Activated naive CD4-positive, alpha-beta T cell treated with anti-CD3 and anti-CD28 coated beads, Interleukin-2, amount 50 U/mL, for 72 hours (primary cell): ENCODE measurements at regions not wholly inside any gene's neighbourhood (a gene's known extent, or its start where the extent isn't known, plus 50 kb on each side); places are given as distances from the start of the nearest gene placed in this dataset.
"Not testable (repeated sequence)": the region's sequence is repeated elsewhere in the genome, so short reads cannot be mapped to it uniquely, and the experiment has no call there.

ENCODE experiments used
- ATAC-seq, 2 donors: fragments of 150-1000 bp; cut with Tn5 transposase; 2 replicates each; pipeline ENCODE4 v1.10.0; 2021; ENCODE audit warnings: mild to moderate bottlenecking in 2 of 2, moderate library complexity in 2 of 2
- DNase-seq, 2 donors: peaks; one replicate each; pipeline ENCODE4 v3.0.0; 2021 to 2022; ENCODE audit warnings: low spot score in 2 of 2
- H3K27ac Mint-ChIP-seq, 2 donors: one replicate each; pipeline ENCODE4 v1.8.0; 2022; ENCODE audit warnings: mild to moderate bottlenecking in 2 of 2, mixed read lengths in 2 of 2
- H3K36me3 Mint-ChIP-seq, 2 donors: one replicate each; pipeline ENCODE4 v1.8.0; 2022; ENCODE audit warnings: mixed read lengths in 2 of 2
- H3K9me3 Mint-ChIP-seq, 2 donors: one replicate each; pipeline ENCODE4 v1.8.0; 2022; ENCODE audit warnings: mixed read lengths in 2 of 2

DNA sequence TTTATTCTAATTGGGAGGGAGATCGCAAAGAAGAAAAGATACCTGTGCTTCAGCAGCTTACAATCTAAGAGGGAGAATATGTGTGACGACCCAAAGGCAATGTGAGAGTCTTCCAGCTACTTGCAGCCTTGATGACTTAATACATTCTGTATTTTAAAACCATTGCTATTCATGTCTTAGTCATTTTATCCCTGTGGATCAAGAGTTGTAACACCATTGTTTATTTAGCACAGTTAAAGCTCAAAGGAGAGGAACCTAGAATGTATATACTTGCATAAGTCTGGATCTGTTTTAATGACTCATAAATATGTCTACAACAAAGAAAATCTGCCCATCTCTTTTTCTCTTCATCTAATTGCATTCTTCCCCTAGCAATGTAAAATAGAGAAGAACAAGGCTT lies 117.9 kb upstream of the DLX6 start:
- DNase-seq (no peak), ATAC-seq (no peak)
- Mint-ChIP-seq H3K27ac (no peak overlapping the region), H3K36me3 (no peaks in the 10 kb centered on the region), H3K9me3 (no peaks in the 10 kb centered on the region)

- no peak for DNase-seq
- ATAC-seq: no peak
- Mint-ChIP-seq H3K36me3 (no peaks in the 10 kb centered on the region), H3K27ac (no peak overlapping the region), H3K9me3 (no peaks in the 10 kb centered on the region)
Measured at GRCh38 chr7:96899108-96899507, 106.2 kb upstream of the DLX6 start.

DNA sequence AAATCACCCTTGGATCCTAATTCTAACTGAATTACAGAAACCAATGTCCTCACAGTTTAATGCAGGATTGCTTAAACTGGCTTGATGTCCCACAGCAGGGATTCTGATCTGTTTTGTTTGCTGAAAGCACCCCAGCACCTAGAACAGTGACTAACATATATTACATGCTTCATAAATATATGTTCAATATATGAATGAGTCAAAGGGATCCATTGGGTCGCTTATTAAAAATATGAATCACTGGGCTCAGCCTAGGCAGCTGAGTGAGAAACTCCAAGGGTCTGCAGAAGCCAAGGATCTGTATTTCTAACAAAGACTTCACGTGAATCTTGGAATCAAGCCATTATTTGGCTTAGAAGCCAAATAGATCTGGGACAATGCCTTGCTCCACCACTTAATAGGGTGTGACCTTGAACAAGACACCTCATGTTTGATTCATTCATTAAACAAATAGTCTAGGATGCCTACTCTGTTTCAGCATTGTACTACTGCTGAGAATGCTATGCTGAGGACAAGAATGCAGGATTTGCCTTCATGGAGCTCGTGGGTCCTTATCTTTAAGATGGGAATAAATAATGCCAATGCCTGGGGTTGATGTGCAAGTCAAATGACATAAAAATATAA lies 103.4 kb upstream of the DLX6 start:
- Mint-ChIP-seq H3K9me3 (no peaks in the 10 kb centered on the region), H3K27ac (no peak overlapping the region), H3K36me3 (no peaks in the 10 kb centered on the region)
- no peak for ATAC-seq
- DNase-seq: no peak

- no peak overlapping the region for H3K27ac Mint-ChIP-seq
- H3K9me3 Mint-ChIP-seq: no peaks in the 10 kb centered on the region
- no peak for ATAC-seq
- DNase-seq: no peak
- H3K36me3 Mint-ChIP-seq: no peaks in the 10 kb centered on the region
Measured at GRCh38 chr7:96903906-96904305, 101.4 kb upstream of the DLX6 start.

DNA sequence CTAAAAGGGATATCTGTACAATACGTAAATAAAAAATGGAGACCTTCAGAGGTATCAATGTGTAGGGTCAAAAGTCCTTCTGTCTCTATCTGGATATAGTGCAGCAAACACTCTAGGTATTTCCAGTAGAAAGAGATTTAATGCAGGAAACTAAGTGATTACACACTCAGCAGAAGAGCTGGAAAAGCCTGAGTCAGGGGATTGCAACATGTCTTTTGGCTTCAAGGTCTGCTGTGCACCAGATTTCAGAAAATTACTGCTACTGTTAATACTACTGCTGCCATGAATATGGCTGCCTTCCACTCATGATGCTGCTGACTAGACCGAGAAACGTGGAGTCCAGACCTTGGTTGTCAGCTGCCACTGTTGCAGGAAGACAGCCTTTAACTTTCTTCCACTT lies 94.9 kb upstream of the DLX6 start:
- Mint-ChIP-seq H3K36me3 (no peaks in the 10 kb centered on the region), H3K27ac (no peak overlapping the region), H3K9me3 (no peaks in the 10 kb centered on the region)
- no peak for ATAC-seq
- DNase-seq: no peak

GRCh38 chr7:96915029-96915428 lies 90.3 kb upstream of the DLX6 start:
- Mint-ChIP-seq H3K36me3 (no peaks in the 10 kb centered on the region), H3K27ac (no peak overlapping the region), H3K9me3 (no peaks in the 10 kb centered on the region)
- DNase-seq (no peak), ATAC-seq (no peak)

GRCh38 chr7:96920064-96920463 lies 85.3 kb upstream of the DLX6 start:
- Mint-ChIP-seq H3K27ac (no peak overlapping the region), H3K9me3 (no peaks in the 10 kb centered on the region), H3K36me3 (no peaks in the 10 kb centered on the region)
- ATAC-seq (no peak), DNase-seq (no peak)

- Mint-ChIP-seq H3K9me3 (no peaks in the 10 kb centered on the region), H3K36me3 (no peaks in the 10 kb centered on the region), H3K27ac (no peak overlapping the region)
- no peak for DNase-seq
- ATAC-seq: no peak
Measured at GRCh38 chr7:96920713-96921112, 84.6 kb upstream of the DLX6 start.

- Mint-ChIP-seq H3K36me3 (no peaks in the 10 kb centered on the region), H3K9me3 (no peaks in the 10 kb centered on the region), H3K27ac (no peak overlapping the region)
- DNase-seq (no peak), ATAC-seq (no peak)
Measured at GRCh38 chr7:96921231-96921630, 84.1 kb upstream of the DLX6 start.

DNA sequence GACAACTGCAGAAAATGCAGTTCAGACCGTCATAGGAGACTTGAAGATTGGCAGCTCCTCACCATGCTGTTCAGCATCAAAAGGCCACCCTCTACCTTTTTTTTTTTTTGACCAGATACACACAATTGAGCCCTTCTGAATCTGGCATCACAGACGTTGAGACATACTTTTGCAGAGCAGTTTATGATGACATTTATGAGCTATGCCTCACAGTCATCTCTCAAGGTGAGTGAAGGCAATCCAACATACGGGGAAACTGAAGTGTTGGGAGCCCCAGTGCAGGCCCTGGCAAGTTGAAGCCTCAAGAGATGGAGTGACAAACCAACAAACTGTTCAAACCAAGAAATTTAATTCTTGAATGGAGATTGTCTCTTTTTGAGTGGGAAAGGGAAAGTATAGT lies 83.6 kb upstream of the DLX6 start:
- H3K27ac Mint-ChIP-seq: no peak overlapping the region
- no peak for ATAC-seq

DNA sequence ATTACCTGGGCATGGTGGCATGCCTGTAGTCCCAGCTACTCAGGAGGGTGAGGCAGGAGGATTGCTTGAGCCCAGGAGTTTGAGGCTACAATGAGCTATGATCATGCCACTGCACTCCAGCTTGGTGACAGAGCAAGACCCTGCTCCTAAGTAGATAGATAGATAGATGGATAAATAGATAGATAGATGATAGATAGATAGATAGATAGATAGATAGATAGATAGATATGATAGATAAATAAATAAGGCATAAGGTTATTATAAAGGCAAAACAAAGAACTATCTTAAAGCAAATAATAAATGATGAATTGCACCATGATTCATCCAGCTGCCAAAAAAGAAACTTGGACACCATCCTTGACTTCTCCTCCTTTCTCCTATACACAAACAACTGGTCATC lies 82.0 kb upstream of the DLX6 start:
- ATAC-seq, H3K27ac Mint-ChIP-seq, H3K9me3 Mint-ChIP-seq, H3K36me3 Mint-ChIP-seq, DNase-seq: not testable (repeated sequence)

More for the DNA sequence above, 83.6 kb upstream of the DLX6 start:
- no peaks in the 10 kb centered on the region for H3K9me3 Mint-ChIP-seq
- H3K36me3 Mint-ChIP-seq: no peaks in the 10 kb centered on the region
- no peak for DNase-seq

DNA sequence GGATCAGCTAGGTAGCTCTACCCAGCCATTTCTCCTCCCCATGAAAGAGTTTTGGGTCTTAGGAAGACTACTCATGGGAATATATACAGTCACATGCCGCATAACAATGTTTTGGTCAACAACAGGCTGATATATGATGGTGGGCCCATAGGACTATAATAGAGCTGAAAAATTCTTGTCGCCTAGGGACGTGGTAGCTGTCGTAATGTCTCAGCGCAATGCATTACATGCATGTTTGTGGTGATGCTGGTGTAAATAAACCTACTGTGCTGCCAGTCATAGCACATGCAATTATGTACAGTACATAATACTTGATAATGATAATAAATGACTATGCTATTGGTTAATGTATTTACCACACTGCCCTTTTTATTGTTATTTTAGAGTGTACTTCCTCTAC lies 78.2 kb upstream of the DLX6 start:
- Mint-ChIP-seq H3K36me3 (no peaks in the 10 kb centered on the region), H3K27ac (no peak overlapping the region), H3K9me3 (no peaks in the 10 kb centered on the region)
- DNase-seq (no peak), ATAC-seq (no peak)

DNA sequence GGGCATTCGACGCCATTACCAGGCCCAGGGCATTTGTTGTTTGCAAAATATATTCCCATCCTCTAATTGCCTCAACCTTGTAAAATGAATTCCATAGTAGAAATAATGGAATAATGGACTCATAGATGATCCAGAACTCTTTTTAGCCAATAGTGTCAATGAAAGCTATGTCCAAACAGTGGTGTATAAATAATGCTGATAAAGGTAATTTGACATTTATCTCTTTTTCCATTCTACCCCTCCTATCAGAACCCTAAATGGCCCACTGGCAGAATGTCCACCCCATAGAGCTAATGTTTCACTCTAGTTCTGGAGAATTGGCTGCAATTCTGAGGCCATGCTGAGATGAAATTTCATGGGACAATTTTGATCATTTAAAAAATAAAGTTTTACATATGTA lies 76.4 kb upstream of the DLX6 start:
- ATAC-seq: no peak
- H3K9me3 Mint-ChIP-seq: no peaks in the 10 kb centered on the region
- H3K27ac Mint-ChIP-seq: no peak overlapping the region
- no peaks in the 10 kb centered on the region for H3K36me3 Mint-ChIP-seq
- DNase-seq: no peak

DNA sequence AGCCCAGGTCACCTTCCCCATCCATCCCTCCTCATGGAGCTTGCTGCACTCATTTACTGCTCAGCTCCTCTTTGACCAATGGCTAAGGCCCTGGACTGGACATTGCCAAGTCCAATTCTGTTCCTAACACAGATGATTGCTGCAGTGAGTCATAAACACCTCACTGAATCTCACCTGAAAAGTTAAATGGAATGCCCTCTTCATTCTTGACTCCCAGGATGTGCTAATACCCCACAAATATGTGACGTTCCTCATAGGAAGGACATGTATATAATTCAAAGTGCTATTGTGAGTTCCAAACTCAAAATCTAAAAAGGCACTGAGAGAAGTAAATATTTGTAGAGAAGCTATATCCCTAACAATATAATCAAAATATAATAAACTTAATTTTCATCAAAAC lies 73.5 kb upstream of the DLX6 start:
- ATAC-seq: no peak
- Mint-ChIP-seq H3K36me3 (no peaks in the 10 kb centered on the region), H3K27ac (no peak overlapping the region), H3K9me3 (no peaks in the 10 kb centered on the region)
- DNase-seq: no peak

- no peaks in the 10 kb centered on the region for H3K36me3 Mint-ChIP-seq
- ATAC-seq (no peak), DNase-seq (no peak)
- no peaks in the 10 kb centered on the region for H3K9me3 Mint-ChIP-seq
- H3K27ac Mint-ChIP-seq: no peak overlapping the region
Measured at GRCh38 chr7:96933067-96933645, 72.2 kb upstream of the DLX6 start.

DNA sequence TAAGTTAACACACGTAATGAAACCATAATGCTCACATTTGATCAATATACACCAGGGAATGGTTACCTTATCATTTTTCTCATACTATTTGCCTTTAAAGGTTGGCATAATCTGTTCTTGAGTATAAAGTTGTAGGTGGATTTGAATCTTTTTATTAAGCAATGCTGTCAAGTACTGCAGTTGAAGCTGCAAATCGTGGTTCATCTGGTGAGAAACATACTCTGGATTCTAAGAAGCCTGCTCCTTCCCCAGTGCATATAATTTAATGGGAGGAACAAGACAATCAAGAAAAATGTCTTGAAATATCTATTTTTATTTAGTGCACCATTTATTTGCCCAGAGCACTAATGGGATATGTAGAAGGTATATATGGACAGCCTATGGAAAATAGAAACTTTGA lies 68.7 kb upstream of the DLX6 start:
- DNase-seq: no peak
- no peaks in the 10 kb centered on the region for H3K36me3 Mint-ChIP-seq
- no peaks in the 10 kb centered on the region for H3K9me3 Mint-ChIP-seq
- H3K27ac Mint-ChIP-seq: no peak overlapping the region
- no peak for ATAC-seq

DNA sequence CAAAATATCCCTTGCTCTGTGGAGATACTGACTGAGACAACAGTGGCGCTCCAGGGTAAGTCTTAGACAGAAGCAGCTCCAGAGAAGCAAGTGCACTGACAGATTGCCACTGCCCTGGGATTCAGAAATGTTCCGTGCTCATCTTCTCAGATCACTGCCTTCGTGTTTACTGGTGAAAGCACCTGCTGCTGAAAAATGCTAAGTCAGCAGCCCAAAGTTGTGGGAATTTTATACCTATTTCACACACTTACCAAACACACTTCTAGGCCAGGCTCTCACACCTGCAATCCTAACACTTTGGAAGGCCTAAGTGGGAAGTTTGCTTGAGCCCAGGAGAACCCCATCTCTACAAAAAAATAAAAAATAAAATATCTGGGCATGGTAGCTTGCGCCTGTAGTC lies 63.2 kb upstream of the DLX6 start:
- ATAC-seq: no peak
- no peak overlapping the region for H3K27ac Mint-ChIP-seq

DNA sequence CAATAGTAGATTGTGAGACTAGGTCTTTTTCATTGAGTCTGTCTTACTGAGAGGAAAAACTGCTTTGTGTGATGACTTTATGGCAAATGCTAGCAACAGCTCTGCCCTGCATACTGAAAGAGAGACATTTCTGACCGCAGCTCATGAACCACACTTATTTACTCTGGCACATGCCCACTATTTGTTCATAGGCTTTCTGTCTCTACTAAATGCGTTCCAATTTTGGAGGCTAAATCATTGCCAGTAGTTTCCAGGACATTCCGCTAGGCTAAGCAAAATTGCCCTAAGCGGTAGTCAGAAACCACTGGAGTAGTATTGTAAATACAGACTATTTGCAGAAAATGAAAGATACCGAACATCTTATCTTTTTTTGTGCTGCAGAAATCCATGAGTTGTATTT lies 55.6 kb upstream of the DLX6 start:
- Mint-ChIP-seq H3K27ac (no peak overlapping the region), H3K9me3 (no peaks in the 10 kb centered on the region), H3K36me3 (no peaks in the 10 kb centered on the region)
- no peak for DNase-seq
- no peak for ATAC-seq

More for the DNA sequence above, 63.2 kb upstream of the DLX6 start:
- no peaks in the 10 kb centered on the region for H3K9me3 Mint-ChIP-seq
- DNase-seq: no peak
- H3K36me3 Mint-ChIP-seq: no peaks in the 10 kb centered on the region
